OCI-LY3 (cell line): ENCODE measurements at regions not wholly inside any gene's neighbourhood (a gene's known extent, or its start where the extent isn't known, plus 50 kb on each side); places are given as distances from the start of the nearest gene placed in this dataset.

Experiments used
- H2AFZ ChIP-seq: fragments of 200-600, 300-600 bp; shearing (Covaris generic); 2 replicates; pipeline ENCODE4 v1.6.0; 2014; ENCODE audit warnings: antibody characterized with exemption, low read depth, low read length
- H3K27ac ChIP-seq: fragments of 200-600, 300-600 bp; sonication (generic); 2 replicates; pipeline ENCODE4 v1.5.1; 2014; ENCODE audit warnings: mild to moderate bottlenecking, low read length, moderate library complexity, mixed read lengths
- H3K27me3 ChIP-seq: fragments of 200-600, 300-600 bp; sonication (generic); 2 replicates; pipeline ENCODE4 v1.6.1; 2014; ENCODE audit warnings: low read depth, low read length, mixed read lengths
- H3K36me3 ChIP-seq: fragments of 200-600, 300-600 bp; sonication (generic); replicated peaks from 2 replicates; pipeline ENCODE3; 2014; ENCODE audit warnings: low read depth, low read length, mixed read lengths
- H3K4me1 ChIP-seq: fragments of 300-600, 200-600 bp; sonication (generic); 2 replicates; pipeline ENCODE4 v1.6.1; 2014; ENCODE audit warnings: low read length, mixed read lengths
- H3K4me2 ChIP-seq: fragments of 200-600, 300-600 bp; sonication (generic); 2 replicates; pipeline ENCODE4 v1.6.1; 2014; ENCODE audit warnings: low read length, mixed read lengths
- H3K4me3 ChIP-seq: fragments of 300-600, 200-600 bp; sonication (generic); 2 replicates; pipeline ENCODE4 v1.5.1; 2014; ENCODE audit warnings: antibody characterized with exemption, mild to moderate bottlenecking, low read length, moderate library complexity
- H3K79me2 ChIP-seq: fragments of 300-600, 200-600 bp; shearing (Covaris generic); 2 replicates; pipeline ENCODE4 v1.6.1; 2014; ENCODE audit warnings: mild to moderate bottlenecking, low read length, mixed read lengths
- H3K9ac ChIP-seq: fragments of 300-600, 200-600 bp; shearing (Covaris generic); 2 replicates; pipeline ENCODE4 v1.6.0; 2014; ENCODE audit warnings: mild to moderate bottlenecking, low read length, moderate library complexity
- H3K9me3 ChIP-seq: fragments of 200-600, 300-600 bp; shearing (Covaris generic); 2 replicates; pipeline ENCODE4 v1.6.1; 2014; ENCODE audit warnings: low read length, mixed read lengths; ENCODE audit not compliant: insufficient read depth
- H4K20me1 ChIP-seq: fragments of 200-600, 300-600 bp; sonication (generic); 2 replicates; pipeline ENCODE4 v1.6.1; 2016; ENCODE audit warnings: low read length, mixed read lengths; ENCODE audit not compliant: insufficient read depth
- CTCF ChIP-seq: fragments of 200-600, 300-600 bp; sonication (generic); IDR thresholded peaks from 2 replicates; pipeline ENCODE4 v1.5.1; 2014; ENCODE audit warnings: antibody characterized with exemption, low read length, low read depth
- EZH2phosphoT487 ChIP-seq: fragments of 200-600 bp; shearing (Covaris generic); IDR thresholded peaks from 2 replicates; pipeline ENCODE4 v1.6.1; 2018; ENCODE audit warnings: antibody characterized with exemption, mixed run types, low read depth

- no peak for TF ChIP-seq CTCF
- no peak for TF ChIP-seq EZH2phosphoT487
- H3K79me2 ChIP-seq, result no peaks in the 10 kb centered on the region
These were observed 124.6 kb upstream of the PDE4D start for GRCh38 chr5:60018091-60018490.

GRCh38 chr5:60014331-60014730 is 120.8 kb upstream of the PDE4D start:
- H3K27ac ChIP-seq, result no peak overlapping the region
- no peaks in the 10 kb centered on the region for H3K36me3 ChIP-seq
- H3K79me2 ChIP-seq, result no peaks in the 10 kb centered on the region
- no peaks in the 10 kb centered on the region; the same call in 1 of the 2 replicates for H3K4me1 ChIP-seq
- H3K4me3 ChIP-seq, result no peak overlapping the region
- H3K27me3 ChIP-seq, result no peaks in the 10 kb centered on the region
- H2AFZ ChIP-seq, result no peak overlapping the region
- H3K9me3 ChIP-seq, result no peaks in the 10 kb centered on the region
- no peak overlapping the region for H3K9ac ChIP-seq
- no peak overlapping the region for H3K4me2 ChIP-seq
- no peaks in the 10 kb centered on the region for H4K20me1 ChIP-seq
- TF ChIP-seq EZH2phosphoT487 (no peak), CTCF (no peak)

More at GRCh38 chr5:60018091-60018490, 124.6 kb upstream of the PDE4D start:
- H3K9ac ChIP-seq, result no peak overlapping the region
- H3K4me3 ChIP-seq, result no peak overlapping the region
- H3K36me3 ChIP-seq, result no peaks in the 10 kb centered on the region
- no peaks in the 10 kb centered on the region for H3K27me3 ChIP-seq
- H3K27ac ChIP-seq, result no peak overlapping the region
- H4K20me1 ChIP-seq, result no peaks in the 10 kb centered on the region
- H3K9me3 ChIP-seq, result no peaks in the 10 kb centered on the region
- no peaks in the 10 kb centered on the region; the same call in 1 of the 2 replicates for H3K4me1 ChIP-seq
- no peak overlapping the region for H3K4me2 ChIP-seq
- no peak overlapping the region for H2AFZ ChIP-seq

GRCh38 chr5:60010853-60011252 is 117.3 kb upstream of the PDE4D start:
- no peaks in the 10 kb centered on the region for H3K36me3 ChIP-seq
- H3K9ac ChIP-seq, result no peak overlapping the region
- no peaks in the 10 kb centered on the region for H3K9me3 ChIP-seq
- no peak overlapping the region for H3K27ac ChIP-seq
- no peak overlapping the region for H2AFZ ChIP-seq
- H3K27me3 ChIP-seq, result no peaks in the 10 kb centered on the region
- no peaks in the 10 kb centered on the region for H4K20me1 ChIP-seq
- no peak for TF ChIP-seq CTCF
- no peak for TF ChIP-seq EZH2phosphoT487
- no peaks in the 10 kb centered on the region for H3K79me2 ChIP-seq
- no peak overlapping the region for H3K4me3 ChIP-seq
- H3K4me1 ChIP-seq, result no peaks in the 10 kb centered on the region
- no peak overlapping the region for H3K4me2 ChIP-seq

GRCh38 chr5:60010328-60010727 is 116.8 kb upstream of the PDE4D start:
- TF ChIP-seq CTCF (no peak), EZH2phosphoT487 (no peak)
- Histone ChIP-seq H3K4me3 (no peak overlapping the region), H3K27ac (no peak overlapping the region), H3K79me2 (no peaks in the 10 kb centered on the region), H2AFZ (no peak overlapping the region), H3K36me3 (no peaks in the 10 kb centered on the region), H3K9me3 (no peaks in the 10 kb centered on the region), H3K9ac (no peak overlapping the region), H4K20me1 (no peaks in the 10 kb centered on the region), H3K27me3 (no peaks in the 10 kb centered on the region), H3K4me1 (no peaks in the 10 kb centered on the region), H3K4me2 (no peak overlapping the region)
